Cardiac fibroblast (primary cell): ENCODE measurements at regions not wholly inside any gene's neighbourhood (a gene's known extent, or its start where the extent isn't known, plus 50 kb on each side); places are given as distances from the start of the nearest gene placed in this dataset.
A peak's percentile ranks its signal among the peaks of the same experiment; 100 is the strongest.

Source experiments
- DNase-seq, 2 donors: peaks; one replicate each; pipeline versions ENCODE4 v3.0.0 to v3.0.0-alpha.2; 2010; ENCODE audit warnings: low read depth in 2 of 2
- H3K4me3 ChIP-seq, 2 donors: replicated peaks in 1 of 2; 1 replicate in 1 of 2; 2 replicates in 1 of 2; pipeline ENCODE4 v1.5.1; 2011; ENCODE audit warnings: low read depth in 2 of 2, low read length in 2 of 2, mild to moderate bottlenecking in 2 of 2, moderate library complexity in 1 of 2
- TF ChIP-seq, protein P1 (sequence below): IDR thresholded peaks from one replicate; pipeline ENCODE4 v1.5.1; 2011; ENCODE audit warnings: low read depth, mild to moderate bottlenecking, low read length, inconsistent platforms

DNA sequence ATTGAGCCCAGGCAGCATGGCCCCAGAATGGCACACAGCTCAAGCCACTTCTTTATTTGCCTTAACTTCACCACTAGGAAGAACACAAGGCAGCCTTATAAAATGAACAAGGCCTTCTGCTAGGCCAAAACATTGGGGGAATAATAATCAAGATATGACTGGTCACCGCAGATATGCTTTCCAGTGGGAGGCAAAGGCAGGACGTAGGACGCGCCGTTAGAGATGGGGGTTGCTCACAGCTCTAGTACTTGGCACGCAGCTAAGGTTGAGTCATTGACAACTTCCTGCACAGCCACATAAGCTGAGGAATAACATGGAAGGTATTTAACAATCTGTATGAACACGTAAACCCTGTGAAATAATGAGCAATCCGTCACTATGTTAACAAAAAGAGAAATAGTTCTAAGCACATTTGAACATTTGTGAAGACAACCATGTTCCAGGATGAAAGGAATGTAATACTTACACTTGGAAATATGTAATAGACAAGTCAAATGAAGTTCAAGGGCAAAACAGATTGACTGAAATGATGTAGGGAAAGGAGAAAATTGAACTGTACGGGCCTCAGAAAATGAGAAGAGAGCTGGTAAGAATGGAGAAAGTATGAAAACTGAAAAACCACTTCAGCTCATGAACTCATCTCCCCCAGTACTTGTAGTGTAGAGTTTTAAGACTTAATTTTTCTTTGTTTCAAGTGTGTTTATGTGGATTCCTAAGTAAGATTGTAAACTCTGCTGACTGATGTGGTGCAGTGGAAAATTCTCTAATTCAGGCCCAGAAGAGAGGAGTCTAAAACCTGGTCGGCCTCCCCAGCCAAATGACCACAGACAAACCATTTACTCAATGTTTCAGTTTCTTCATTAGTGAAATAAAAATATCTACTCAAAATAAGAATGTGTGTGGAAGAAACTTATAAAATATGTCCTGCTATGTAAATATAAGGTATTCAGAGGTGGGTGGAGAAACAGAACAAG is 59.3 kb upstream of the CCDC91 start:
- H3K4me3 ChIP-seq, result no peak overlapping the region
- TF ChIP-seq, protein P1, sequence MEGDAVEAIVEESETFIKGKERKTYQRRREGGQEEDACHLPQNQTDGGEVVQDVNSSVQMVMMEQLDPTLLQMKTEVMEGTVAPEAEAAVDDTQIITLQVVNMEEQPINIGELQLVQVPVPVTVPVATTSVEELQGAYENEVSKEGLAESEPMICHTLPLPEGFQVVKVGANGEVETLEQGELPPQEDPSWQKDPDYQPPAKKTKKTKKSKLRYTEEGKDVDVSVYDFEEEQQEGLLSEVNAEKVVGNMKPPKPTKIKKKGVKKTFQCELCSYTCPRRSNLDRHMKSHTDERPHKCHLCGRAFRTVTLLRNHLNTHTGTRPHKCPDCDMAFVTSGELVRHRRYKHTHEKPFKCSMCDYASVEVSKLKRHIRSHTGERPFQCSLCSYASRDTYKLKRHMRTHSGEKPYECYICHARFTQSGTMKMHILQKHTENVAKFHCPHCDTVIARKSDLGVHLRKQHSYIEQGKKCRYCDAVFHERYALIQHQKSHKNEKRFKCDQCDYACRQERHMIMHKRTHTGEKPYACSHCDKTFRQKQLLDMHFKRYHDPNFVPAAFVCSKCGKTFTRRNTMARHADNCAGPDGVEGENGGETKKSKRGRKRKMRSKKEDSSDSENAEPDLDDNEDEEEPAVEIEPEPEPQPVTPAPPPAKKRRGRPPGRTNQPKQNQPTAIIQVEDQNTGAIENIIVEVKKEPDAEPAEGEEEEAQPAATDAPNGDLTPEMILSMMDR, result no peak
- DNase-seq, result peak; percentile 99 to 100

DNA sequence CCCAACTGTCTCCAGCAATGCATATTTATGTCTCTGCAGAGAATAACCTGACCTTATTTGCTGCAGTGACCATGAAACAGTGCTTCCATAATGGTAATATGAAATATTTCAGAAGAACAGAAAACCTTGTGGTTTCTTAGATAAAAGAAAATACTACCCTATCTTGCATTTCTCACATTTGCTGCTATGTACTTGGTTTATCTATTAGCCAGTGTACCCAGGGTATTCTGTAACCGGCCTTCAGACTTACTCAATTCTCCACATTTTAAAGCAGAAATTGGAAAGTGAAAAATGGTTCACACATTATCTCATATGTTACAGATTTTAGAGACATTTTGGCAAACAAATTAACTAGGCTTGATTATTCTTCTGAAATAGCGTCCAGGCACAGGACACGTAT is 57.9 kb upstream of the CCDC91 start:
- H3K4me3 ChIP-seq, result no peak overlapping the region
- peak in 1 of 2 donors; percentile 42 for DNase-seq
- TF ChIP-seq, protein P1, result no peak

DNA sequence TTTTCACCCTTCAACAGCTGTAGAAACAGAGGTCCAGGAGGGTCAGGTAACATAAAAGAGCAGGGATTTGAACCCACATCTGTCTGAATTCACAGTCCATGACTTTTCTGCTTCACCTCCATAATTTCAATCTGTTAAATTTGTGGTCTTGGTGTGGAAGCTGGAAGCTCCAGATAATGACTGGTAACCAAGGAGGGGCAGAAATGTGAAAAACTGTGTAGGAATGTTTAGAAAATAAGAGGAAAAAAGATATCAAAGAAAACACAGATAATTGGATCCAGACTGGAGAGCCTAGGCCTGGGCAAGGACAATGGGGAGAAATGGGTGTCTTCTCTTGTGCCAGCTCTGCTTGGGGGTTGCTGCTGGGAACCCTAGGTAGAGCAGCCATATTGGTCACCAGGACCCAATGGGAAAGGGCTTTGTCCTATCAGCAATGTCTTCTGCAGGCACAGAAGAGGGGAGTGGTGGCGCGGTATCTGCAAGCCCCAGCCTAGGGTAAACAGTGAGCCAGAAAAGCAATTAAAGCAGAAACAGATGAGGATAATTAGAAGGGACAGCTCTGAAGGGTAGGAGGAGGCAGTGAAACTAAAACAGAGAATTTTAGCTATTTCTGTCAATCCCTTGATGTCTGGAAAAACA is 54.3 kb upstream of the CCDC91 start:
- no peak overlapping the region for H3K4me3 ChIP-seq
- TF ChIP-seq, protein P1, result no peak
- no peak for DNase-seq

DNA sequence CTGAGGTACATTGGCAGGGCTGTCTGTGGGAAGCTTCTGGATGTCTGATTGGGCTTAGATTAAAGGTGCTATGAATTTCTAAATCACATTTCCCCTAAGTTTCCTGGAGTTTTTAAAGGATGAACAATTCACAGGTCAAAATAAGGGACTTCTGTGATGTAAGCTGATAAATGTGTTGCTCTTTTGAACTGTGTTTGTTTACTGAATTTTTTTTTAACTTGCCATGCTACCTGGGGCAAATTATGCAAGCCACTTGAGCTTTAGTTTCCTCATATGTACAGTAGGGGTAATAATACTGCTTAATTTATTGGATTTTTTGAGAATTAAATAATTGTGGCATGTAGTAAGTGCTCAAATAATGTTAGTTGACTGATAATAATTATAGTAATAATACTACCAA is 52.8 kb upstream of the CCDC91 start:
- TF ChIP-seq, protein P1, result no peak
- DNase-seq, result no peak
- H3K4me3 ChIP-seq, result no peak overlapping the region

DNA sequence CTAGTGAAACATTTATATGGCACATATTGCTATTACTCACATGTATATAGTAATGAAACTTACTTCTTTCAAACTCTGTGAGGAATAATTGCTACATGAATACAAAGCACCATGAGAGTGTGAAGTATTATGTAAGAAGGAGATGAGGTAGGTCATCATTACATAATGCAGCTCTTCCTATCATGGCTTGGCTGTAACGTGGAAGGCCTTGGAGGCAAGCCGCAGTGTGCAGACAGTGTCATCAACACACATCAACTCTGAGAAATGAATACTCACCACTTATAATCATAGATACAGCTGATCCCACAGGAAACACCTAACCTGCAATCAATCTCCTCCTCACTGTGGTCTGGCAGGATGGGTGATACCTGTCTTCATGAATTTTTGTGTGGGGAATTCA is 49.9 kb upstream of the CCDC91 start:
- no peak overlapping the region for H3K4me3 ChIP-seq
- TF ChIP-seq, protein P1, result no peak
- DNase-seq, result no peak
